ENCODE measurements at regions not wholly inside any gene's neighbourhood (a gene's known extent, or its start where the extent isn't known, plus 50 kb on each side); places are given as distances from the start of the nearest gene placed in this dataset.

- peaks cover 7% of the 10 kb centered on the region for H3K9me3 Mint-ChIP-seq (ENCODE audit: low read depth)
- no peak for TF ChIP-seq CTCF (IDR thresholded peaks at IDR 0.05)
- H3K27ac Mint-ChIP-seq (ENCODE audit: unreplicated experiment), result no peak overlapping the region
- H3K4me3 Mint-ChIP-seq (ENCODE audit: unreplicated experiment), result no peak overlapping the region
- no peak for DNase-seq (ENCODE audit: low spot score)
- H3K4me1 Mint-ChIP-seq (ENCODE audit: low read depth), result peaks cover 37% of the 10 kb centered on the region
- H3K36me3 Mint-ChIP-seq (ENCODE audit: low read depth), result peaks cover 3% of the 10 kb centered on the region
- no peaks in the 10 kb centered on the region for H3K27me3 Mint-ChIP-seq (ENCODE audit: low read depth)
These were observed 85.5 kb upstream of the PDE1C start for GRCh38 chr7:32155712-32156111.

- no peaks in the 10 kb centered on the region for H3K27me3 Mint-ChIP-seq (ENCODE audit: low read depth)
- H3K9me3 Mint-ChIP-seq (ENCODE audit: low read depth), result peaks cover 7% of the 10 kb centered on the region
- DNase-seq (ENCODE audit: low spot score), result no peak
- H3K27ac Mint-ChIP-seq (ENCODE audit: unreplicated experiment), result peak overlapping the region; percentile 6
- H3K36me3 Mint-ChIP-seq (ENCODE audit: low read depth), result peaks cover 3% of the 10 kb centered on the region
- TF ChIP-seq CTCF (IDR thresholded peaks at IDR 0.05), result no peak
- no peak overlapping the region for H3K4me3 Mint-ChIP-seq (ENCODE audit: unreplicated experiment)
- peaks cover 32% of the 10 kb centered on the region for H3K4me1 Mint-ChIP-seq (ENCODE audit: low read depth)
These were observed 84.6 kb upstream of the PDE1C start for GRCh38 chr7:32154797-32155196.

GRCh38 chr7:32153006-32153405 is 82.8 kb upstream of the PDE1C start:
- H3K27me3 Mint-ChIP-seq (ENCODE audit: low read depth), result no peaks in the 10 kb centered on the region
- no peak for DNase-seq (ENCODE audit: low spot score)
- peaks cover 3% of the 10 kb centered on the region for H3K36me3 Mint-ChIP-seq (ENCODE audit: low read depth)
- H3K4me3 Mint-ChIP-seq (ENCODE audit: unreplicated experiment), result no peak overlapping the region
- peaks cover 7% of the 10 kb centered on the region for H3K9me3 Mint-ChIP-seq (ENCODE audit: low read depth)
- TF ChIP-seq CTCF (IDR thresholded peaks at IDR 0.05), result no peak
- no peak overlapping the region for H3K27ac Mint-ChIP-seq (ENCODE audit: unreplicated experiment)
- peaks cover 17% of the 10 kb centered on the region for H3K4me1 Mint-ChIP-seq (ENCODE audit: low read depth)

- TF ChIP-seq CTCF (IDR thresholded peaks at IDR 0.05), result no peak
These were observed 82.4 kb upstream of the PDE1C start for GRCh38 chr7:32152576-32152975.

GRCh38 chr7:32150589-32150988 is 80.4 kb upstream of the PDE1C start:
- no peak for DNase-seq (ENCODE audit: low spot score)
- Mint-ChIP-seq H3K4me3 (ENCODE audit: unreplicated experiment) (no peak overlapping the region), H3K27ac (ENCODE audit: unreplicated experiment) (no peak overlapping the region), H3K36me3 (ENCODE audit: low read depth) (peaks cover 3% of the 10 kb centered on the region), H3K27me3 (ENCODE audit: low read depth) (no peaks in the 10 kb centered on the region), H3K4me1 (ENCODE audit: low read depth) (peaks cover 21% of the 10 kb centered on the region), H3K9me3 (ENCODE audit: low read depth) (peaks cover 7% of the 10 kb centered on the region)
- no peak for TF ChIP-seq CTCF (IDR thresholded peaks at IDR 0.05)

More at GRCh38 chr7:32152576-32152975, 82.4 kb upstream of the PDE1C start:
- H3K27ac Mint-ChIP-seq (ENCODE audit: unreplicated experiment), result no peak overlapping the region
- H3K27me3 Mint-ChIP-seq (ENCODE audit: low read depth), result no peaks in the 10 kb centered on the region
- DNase-seq (ENCODE audit: low spot score), result no peak
- H3K4me3 Mint-ChIP-seq (ENCODE audit: unreplicated experiment), result no peak overlapping the region
- peaks cover 17% of the 10 kb centered on the region for H3K4me1 Mint-ChIP-seq (ENCODE audit: low read depth)
- peaks cover 3% of the 10 kb centered on the region for H3K36me3 Mint-ChIP-seq (ENCODE audit: low read depth)
- H3K9me3 Mint-ChIP-seq (ENCODE audit: low read depth), result peaks cover 7% of the 10 kb centered on the region
